GM12872 (cell line): ENCODE measurements at regions not wholly inside any gene's neighbourhood (a gene's known extent, or its start where the extent isn't known, plus 50 kb on each side); places are given as distances from the start of the nearest gene placed in this dataset.

Experiments
- CTCF ChIP-seq: IDR thresholded peaks from 3 replicates; pipeline ENCODE4 v1.5.1; 2011; ENCODE audit warnings: low read depth, mild to moderate bottlenecking, low read length, moderate library complexity; ENCODE audit not compliant: insufficient read depth

- TF ChIP-seq CTCF = no peak
Observed at GRCh38 chr16:86639354-86639753, 61.0 kb downstream of the FOXL1 start.

GRCh38 chr16:86640265-86640843, 62.0 kb downstream of the FOXL1 start:
- TF ChIP-seq CTCF = no peak

GRCh38 chr16:86642087-86642486, 63.7 kb downstream of the FOXL1 start:
- TF ChIP-seq CTCF = no peak

- no peak for TF ChIP-seq CTCF
Observed at GRCh38 chr16:86643671-86644070, 65.3 kb downstream of the FOXL1 start.

- no peak for TF ChIP-seq CTCF
Observed at GRCh38 chr16:86647561-86647960, 69.2 kb downstream of the FOXL1 start.

GRCh38 chr16:86649875-86650274, 71.5 kb downstream of the FOXL1 start:
- TF ChIP-seq CTCF = no peak

GRCh38 chr16:86651013-86651627, 72.8 kb downstream of the FOXL1 start:
- TF ChIP-seq CTCF = no peak
